NCI-H1436 treated with DMSO at 0.1 percent for 48 hours (cell line): ENCODE measurements at regions not wholly inside any gene's neighbourhood (a gene's known extent, or its start where the extent isn't known, plus 50 kb on each side); places are given as distances from the start of the nearest gene placed in this dataset.

Source experiments
- DNase-seq: peaks from one replicate; lab custom pipeline; 2025; lab: John Stamatoyannopoulos, UW

DNA sequence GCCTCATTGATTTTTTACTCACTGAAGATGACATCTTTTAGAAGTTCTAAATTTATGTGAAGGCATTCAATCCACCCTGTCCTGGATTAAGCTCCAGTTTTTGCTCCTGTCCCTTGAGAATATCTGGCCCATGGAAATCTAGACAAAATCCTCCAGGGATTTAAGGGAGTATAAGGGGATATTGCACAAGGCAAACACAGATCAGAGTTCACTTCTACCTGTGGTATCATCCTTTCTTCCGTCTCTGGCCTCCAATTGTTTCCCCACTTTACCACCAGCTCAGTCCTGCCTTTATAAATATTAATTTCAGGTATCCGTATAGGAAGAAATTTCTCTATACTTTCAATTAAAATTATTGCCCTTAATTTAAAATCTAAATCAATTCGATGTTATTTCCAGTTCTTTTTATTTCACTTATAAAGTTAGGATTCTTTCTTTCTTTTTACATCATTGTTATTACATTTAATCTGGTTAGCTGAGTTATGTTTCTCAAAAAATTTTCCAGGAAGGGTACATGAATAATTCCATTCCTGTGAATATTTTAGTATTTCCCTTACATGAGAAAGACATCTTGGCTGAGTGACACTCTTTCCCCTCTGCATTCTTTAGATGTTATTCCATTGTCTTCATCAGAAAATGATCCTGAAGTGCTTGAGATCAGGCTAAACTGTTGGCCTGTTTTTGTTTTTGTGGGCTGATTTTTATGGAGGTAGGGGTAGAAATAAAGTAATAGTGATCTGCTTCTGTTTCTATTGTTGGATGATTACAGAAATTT is 194.3 kb upstream of the MAP3K1 start:
- DNase-seq: no peak

DNA sequence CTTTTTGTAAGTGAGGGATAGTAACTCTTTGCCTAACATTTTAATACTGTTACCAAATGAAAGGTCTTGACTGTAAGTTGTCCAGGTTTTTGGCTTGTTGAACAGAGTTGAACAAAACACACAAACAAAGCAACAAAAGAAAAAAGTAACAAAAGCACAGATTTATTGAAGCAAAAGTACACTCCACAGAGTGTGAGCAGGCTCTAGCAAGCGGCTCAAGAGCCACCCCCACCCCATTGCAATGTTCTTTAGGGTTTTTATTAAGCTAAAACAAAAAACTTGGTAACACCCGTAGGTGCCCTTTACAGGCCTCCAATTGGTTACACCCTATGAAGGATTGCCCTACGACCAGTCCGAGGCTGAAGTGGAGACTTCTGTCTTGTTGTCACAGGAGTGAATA is 197.4 kb upstream of the MAP3K1 start:
- DNase-seq: no peak

DNA sequence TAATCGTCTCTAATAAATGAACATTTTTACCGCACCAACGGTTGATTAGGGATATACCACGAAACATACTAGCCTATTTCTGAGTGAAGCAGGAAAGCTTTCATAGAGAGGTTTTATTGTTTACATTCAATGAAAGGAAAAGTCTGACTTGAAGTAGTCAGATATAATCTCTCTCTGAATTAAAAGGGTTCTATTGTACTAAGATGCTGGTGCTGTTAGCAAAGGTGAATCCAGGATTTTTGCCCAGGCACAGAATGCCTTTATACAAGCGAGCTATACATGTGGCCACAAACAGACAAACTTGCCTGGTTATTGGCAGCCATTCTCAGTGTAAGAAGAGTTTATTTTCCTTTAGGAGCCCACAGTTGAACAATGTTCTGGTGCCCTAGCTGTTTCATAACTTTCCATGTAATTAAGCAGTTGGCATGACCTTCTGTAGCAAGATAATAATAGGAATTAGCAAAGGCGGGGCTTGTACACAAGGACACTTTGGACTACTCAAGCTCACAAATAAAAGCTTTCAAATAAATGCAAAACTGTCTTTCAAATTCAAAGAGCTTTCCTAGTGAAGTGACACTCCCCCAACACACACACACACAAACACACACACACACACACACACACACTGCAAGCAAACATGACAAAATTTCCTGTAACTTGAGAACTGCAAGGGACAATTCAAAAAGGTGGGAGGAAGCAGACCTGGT is 198.7 kb upstream of the MAP3K1 start:
- DNase-seq: no peak

DNA sequence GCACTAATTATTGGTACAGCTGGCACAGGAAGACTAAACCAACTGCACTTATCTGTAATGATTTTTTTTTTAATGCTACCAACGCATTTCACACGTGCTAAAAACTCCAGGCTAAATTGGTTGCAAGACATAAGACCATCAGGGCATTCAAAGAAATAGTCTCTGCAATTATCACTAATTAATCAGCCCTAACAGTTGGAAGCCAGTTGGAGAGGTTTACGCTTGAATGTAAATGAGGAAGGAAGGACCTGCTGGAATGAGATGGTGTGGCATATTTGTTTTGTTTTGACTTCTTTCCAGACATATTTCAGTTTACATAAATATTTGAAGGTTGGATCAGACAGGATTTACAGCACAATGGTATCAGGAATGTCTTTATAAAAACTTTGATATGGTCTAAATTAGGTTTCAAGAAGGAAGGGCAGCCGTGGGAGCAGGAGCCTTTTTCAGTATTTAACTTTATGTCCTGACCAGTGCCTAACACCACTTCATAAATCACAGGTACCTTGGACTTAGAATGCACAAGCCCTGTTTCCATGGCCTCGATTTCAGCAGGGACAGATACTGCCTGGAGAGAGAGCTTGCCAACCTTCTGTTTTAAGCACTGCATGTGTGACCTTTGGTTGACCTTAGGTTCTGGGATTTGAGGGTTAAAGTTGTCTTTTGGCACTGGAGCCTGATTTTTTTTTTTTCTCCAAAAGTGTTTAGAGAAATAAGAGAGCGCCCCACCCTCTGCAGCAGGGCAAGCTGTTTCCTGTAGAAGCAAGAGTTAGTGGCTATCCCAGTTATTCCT is 199.8 kb upstream of the MAP3K1 start:
- DNase-seq: no peak

DNA sequence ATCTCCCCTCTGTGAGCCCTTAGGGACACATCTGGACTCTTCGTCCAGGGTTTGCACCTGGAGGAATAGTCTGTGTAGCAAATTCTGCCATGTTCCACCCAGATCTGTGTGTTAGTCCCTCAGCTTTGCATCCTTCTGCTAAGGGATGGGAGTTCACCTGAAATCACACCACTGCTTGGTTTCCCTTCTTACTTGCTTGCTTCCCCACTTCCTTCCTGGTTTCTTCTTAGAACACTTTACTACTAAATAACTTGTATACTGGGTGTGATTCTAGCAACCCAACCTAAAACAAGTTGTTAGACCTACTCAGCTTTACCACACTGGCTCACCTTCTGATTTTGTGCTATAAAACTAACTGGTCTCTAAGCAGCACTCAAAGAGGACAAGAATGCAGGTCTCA is 202.6 kb upstream of the MAP3K1 start:
- DNase-seq: no peak

DNA sequence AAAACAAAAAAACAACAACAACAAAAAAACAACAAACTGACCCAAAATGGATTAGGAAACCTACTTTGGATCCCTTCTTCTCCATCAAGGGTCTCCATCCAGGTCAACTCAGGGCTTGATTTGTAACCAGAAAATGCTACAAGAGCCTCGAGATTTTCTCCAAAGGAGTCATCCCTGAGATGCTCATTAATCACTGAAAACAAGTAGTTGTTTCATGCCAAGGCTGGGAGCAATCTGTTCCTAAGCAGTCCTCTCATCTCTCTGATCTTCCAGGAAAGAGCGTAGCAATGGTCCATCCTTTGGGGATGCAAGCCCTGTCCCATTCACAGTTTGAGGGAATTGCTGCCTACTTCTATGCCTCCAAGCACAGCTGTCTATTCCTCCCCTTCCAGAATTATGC is 203.0 kb upstream of the MAP3K1 start:
- DNase-seq: no peak

DNA sequence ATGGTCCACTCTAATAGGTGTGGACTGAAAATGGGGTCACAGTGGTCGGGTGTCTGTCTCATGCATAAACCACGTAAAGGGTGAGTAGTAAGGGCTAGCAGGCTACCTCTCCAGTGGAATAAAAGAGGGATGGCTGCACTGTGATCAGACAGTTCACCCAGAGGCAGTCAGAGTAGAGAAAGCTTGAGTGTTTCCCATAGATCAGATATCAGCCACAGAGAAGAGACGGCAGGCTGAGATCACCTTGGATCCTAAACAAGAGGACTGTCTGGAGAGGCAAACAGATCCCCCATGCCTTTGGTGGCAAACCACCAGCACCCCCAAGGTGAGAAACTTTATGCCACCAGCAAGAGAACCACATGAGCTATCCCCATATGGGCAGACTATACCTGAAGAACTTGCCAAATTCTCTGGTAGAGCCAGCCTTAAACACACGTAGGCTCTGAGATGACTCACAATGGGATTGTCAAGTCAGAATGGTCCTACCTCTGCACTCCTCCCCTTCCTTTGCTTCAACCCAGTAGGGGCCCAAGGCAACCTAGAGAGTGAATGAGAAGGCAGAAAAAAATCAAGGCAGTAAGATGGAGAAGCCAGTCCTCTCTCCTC is 205.2 kb upstream of the MAP3K1 start:
- DNase-seq: no peak

DNA sequence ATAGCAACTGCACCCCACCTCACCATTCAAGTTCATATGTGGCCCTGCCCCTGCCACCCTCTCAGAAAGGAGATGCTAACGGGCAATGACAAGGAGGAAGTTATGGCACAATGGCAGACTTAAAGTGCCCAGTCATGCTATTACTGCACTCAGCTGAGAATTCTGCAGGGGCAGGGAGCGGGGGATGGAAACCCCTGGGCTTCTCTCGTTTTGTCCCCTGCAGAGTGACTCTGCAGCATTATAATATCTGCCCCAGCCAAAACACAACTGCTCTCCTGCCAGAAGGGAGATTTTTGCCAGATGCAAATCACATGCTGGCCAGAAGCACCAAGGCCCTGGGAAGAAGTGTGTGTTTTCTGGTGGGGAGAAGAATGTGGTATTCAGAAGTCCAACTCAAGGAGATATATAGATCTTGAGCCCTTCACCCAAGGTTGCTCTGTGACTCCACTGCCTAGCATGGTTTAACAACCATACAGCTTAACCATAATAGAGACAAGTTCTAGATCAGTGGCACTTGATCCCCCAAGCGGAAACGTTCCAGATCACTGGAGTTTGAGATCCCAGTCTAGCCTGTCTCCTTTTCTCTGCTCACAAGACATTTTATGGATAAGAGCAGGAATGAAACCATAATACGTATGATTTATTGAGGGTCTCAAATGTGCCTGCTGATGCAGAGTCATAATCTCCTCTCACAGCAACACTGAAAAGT is 207.0 kb upstream of the MAP3K1 start:
- no peak for DNase-seq

DNA sequence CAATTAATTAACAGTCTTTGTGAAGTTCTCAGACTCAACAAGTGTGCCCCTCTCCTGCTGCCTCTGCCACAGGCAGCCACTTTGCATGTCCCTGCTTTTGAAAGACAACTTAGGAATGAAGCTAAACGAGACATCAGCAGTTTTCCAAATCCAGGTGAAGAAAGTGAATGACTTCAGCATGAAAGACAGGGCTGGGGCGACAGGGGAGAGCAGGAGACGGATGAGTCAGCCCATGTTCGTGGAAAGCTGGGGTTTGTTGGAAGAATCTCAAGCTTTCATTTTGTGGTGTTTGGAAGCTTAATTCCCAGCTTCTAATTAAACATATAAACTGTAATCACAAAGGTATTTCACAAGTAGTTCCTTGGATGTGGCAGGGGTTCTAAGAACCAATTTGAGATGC is 207.8 kb upstream of the MAP3K1 start:
- DNase-seq: no peak

DNA sequence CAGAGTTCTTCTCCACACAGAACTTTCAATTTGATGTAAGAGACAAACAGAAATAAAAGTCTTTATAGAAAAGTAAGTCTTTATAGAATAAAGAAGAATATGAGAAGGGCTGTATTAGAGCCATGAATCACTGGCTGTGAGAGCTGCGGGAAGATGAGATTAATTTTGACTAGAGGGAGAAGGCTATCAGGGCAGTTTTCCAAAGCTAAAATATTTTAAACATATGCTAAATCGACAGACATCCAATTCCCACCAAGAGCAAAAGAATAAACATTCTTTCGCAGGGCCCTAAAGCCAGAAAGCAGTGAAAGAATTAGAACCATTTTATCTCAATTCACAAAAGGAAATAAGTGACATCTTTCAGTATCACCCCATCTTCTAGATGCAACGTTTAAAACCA is 208.3 kb upstream of the MAP3K1 start:
- no peak for DNase-seq

DNA sequence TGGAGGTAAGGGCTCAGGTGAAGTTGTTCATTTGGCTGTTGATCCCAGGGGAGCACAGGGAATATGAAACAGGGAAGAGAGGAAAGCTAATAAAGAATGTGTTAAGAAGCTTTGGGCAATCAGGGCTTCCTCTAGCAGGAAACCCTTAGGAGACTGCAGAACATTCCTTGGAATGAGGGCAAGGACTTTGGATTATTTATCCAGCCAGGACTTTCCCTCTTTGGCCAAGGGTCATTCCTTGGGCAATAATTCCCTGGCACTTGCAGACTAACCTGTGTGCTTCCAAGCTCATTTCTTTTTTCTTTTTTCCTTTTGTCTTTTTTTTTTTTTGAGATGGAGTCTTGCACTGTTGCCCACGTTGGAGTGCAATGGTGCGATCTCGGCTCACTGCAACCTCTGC is 209.2 kb upstream of the MAP3K1 start:
- DNase-seq: no peak

DNA sequence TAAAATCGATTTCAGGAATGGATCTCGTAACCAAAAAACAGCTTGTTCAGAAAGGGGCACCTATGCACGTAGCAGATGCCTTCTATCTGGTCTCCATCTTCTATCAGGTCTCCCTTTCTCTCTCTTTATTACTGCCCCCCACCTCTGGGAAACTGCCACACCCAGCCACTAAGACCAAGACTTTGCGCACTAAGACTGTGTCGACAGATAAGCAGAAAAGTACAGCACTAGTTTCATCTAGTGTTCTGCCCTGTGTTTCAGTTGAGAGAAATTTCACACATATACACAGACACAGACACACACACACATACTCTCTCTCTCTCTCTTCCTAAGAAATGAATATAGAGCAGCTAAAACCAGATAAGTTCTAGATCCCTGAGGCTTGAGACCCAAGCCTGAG is 210.1 kb upstream of the MAP3K1 start:
- DNase-seq: no peak

DNA sequence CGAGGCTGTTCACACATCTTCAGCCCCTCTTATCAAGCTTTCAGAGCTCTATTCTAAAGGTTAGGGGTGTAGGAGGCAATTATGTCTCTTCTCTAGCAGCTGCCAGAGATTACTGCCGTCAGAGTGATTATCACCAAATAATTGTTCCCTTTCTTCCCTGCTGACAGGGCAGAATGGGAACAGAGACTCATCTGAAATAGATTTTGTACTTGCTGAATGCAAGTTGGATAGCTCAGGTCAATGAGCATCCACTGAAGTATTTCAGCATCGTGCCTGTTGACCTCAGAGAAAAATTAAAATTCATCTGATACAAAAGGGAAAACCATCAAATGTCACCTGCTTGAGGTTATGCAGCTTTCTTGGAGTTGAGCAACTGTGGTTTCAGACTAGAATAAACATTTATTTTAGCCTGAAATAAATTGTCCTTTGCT is 213.7 kb upstream of the MAP3K1 start:
- DNase-seq: peak; percentile 49

DNA sequence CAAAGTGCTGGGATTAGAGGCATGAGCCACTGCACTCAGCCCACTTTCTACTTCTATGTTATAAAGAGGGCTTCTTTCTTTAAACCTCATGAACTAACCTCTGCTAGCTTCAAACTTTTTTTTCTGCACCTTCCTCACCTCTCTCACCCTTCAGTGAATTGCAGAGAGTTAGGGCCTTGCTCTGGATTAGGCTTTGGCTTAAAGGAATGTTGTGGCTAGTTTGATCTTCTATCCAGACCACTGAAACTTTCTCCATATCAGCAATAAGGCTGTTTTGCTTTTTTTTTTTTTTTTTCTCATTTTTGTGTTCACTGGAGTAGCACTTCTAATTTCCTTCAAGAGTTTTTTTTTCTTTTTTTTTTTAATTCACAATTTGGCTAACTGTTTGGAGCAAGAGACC is 216.4 kb upstream of the MAP3K1 start:
- no peak for DNase-seq

DNA sequence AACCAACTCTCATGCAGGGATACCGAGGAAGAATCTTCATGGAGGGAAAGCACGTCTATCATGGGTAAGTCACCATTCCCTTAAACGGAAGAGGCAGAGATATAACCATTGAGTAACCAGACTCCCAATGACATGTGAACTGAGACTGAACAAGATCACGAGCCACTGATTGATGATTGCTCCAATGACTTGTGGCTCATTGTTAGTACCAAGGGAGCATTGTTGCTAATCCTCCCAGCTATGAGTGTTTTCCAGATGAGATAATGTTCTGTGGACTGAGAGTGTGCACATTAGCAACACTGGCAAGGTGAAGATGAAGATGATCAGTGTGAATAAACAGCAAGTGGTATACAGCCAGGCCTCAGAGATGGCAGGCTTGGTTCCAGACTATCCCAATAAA is 219.2 kb upstream of the MAP3K1 start:
- DNase-seq: no peak

DNA sequence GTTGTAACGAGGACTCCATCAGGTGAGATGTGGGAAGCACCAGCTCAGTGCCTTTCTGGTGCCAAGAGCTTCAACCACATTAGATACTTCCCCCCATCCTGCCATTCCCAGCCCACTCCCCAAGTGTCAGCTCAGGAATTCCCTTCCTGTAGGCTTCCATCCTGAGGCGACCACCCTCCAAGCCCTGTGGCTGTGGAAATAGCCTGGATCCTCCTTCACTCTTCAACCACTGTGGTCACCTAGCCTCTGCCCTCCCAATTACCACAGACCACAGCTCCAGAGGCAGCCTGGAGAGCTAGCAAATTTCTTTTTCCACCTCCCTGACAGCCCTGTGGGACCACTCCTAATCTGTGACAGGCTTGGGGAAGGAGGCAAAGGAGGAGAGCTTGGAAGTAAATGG is 219.8 kb upstream of the MAP3K1 start:
- DNase-seq: no peak

DNA sequence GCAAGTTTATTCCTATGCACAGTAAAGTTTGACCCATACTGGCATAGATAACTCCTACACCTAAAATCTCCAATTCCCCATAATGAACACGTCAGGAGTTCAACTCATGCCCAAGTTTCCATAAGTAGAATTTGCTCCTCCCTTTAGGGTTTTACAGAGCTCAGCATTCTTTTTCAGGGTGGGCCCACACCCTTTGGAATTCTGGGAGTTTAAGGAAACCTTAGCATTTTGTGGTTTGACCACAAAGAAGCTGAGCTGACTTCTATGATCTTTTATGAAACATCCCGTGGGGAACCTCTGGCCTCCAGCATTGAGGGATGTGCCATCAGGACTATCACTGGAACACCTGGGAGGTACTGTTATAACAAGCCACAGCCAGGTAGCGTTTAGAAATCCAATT is 220.6 kb upstream of the MAP3K1 start:
- DNase-seq: no peak

DNA sequence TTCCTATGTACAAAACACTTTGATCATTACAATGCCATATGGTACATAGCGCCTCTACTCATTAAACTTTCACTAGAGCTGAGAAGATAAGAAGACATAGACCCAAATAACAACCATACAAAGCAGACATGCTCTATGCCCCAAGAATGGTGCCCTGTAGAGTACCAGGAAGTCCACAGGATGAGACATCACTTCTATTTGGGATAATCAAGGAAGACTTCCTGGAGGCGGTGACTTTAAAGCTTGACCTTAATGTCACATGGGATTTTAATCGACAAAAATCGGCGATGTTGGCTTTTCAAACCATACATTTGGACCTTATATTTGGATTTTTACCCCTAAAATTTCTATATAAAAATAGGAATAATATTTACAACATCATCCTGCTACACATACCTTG is 224.3 kb upstream of the MAP3K1 start:
- DNase-seq: no peak

DNA sequence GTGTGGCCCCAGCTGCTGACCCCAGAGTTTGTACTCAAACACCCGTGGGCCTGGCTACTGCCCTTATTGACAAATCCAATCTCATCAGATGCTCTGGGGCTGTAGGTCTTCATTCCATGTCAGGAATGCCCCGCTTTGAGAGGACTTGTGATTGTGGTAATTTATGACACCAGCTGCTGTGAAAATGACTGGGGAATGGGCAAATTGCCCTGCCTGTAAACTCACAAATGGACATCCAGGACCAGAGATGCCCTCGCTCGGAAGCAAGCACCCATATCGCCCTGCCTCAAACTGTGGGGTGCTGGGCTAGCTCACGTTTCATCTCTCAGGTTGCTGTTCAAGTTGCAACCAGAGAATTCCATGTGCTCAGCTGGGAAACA is 225.9 kb upstream of the MAP3K1 start:
- no peak for DNase-seq

DNA sequence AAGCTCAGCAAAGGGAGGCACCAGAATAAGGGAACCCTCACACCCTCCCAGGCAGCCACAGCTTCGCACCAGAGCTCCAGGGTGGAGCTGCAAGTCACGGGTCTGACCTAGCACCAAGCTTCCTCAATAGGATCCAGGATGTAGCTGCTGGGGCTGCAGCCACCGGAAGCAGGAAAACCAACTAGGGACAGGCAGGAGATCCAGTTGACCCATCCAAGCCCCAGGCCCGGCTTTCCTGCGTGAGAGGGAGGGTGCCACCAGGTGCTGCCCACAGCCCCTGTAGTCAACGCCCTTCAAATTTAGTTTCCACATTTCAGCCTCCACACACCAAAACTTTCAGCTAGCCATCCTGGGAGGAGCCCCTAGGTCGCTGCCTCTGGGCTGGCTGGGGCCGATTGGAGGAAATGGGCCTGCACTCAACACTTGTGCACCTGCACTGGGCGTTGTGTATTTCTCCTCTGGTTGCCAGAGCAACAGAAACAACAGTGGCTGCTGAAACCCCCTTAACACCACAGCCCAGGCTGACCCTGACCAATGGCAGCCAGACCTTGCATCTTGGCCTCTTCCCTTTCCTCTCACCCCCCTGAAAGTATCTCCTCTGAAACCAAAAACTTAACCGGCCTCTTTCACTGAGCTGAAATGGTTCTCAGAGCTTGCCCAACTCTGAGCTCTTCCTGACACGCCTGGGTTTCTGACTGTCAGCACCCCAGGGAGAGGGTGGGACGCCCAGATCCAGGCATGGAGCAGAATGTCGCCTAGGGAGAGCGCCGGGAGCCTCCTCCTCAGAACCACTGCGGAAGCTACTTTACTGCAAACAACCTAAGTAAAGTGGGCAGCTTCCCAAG is 226.5 kb upstream of the MAP3K1 start:
- DNase-seq: no peak

DNA sequence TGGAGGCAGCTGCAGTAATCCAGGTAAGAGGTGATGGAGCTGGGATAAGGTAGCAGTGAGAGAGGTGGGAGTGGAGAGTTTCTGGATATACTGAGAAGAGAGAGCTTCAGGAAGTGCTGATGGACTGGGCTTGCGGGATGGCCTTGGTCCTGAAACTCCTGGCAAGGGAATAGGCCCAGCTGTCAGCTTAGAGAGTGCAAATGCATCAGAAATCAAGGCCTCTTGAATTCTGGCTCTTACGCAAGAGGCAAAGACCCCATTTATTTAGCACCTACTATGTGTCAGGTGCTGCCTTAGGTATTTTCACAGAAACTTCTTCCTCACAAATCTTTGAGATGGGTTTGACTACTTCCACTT is 227.2 kb upstream of the MAP3K1 start:
- DNase-seq: no peak
